HepG2 (cell line): ENCODE measurements at regions not wholly inside any gene's neighbourhood (a gene's known extent, or its start where the extent isn't known, plus 50 kb on each side); places are given as distances from the start of the nearest gene placed in this dataset.

Experiments used
- CEBPZ ChIP-seq: IDR thresholded peaks from 2 replicates; pipeline ENCODE4 v1.6.1; 2012; ENCODE audit warnings: low read length, improper control_type of control experiment
- EP300 ChIP-seq, 3 experiments: sonication (generic) in 1 of 3; formaldehyde crosslinking in 1 of 3; IDR thresholded peaks; 2 replicates each; pipeline versions ENCODE4 v1.5.1 to v1.6.1; 2011 to 2020; ENCODE audit warnings: low read depth in 2 of 3, low read length in 2 of 3, borderline replicate concordance in 1 of 3, improper control_type of control experiment in 1 of 3, mild to moderate bottlenecking in 1 of 3, missing genetic modification reagents in 1 of 3, moderate library complexity in 1 of 3
- EZH2 ChIP-seq: conservative IDR thresholded peaks from 2 replicates; pipeline ENCODE4 v1.6.1; 2012; ENCODE audit warnings: mild to moderate bottlenecking, low read depth, low read length, moderate library complexity
- ZNF292 ChIP-seq: sonication (generic); formaldehyde crosslinking; IDR thresholded peaks from 2 replicates; pipeline ENCODE4 v1.8.1; 2022; ENCODE audit warnings: mild to moderate bottlenecking, low read depth, missing genetic modification reagents, borderline replicate concordance
- ZSCAN25 ChIP-seq: sonication (generic); formaldehyde crosslinking; IDR thresholded peaks from 2 replicates; pipeline ENCODE4 v1.8.0; 2022; ENCODE audit warnings: mild to moderate bottlenecking, missing genetic modification reagents
- TF ChIP-seq, protein P1 (sequence below): sonication (generic); formaldehyde crosslinking; IDR thresholded peaks from 2 replicates; pipeline ENCODE4 v1.8.0; 2022; ENCODE audit warnings: low read depth, missing genetic modification reagents
- TF ChIP-seq, protein P2 (sequence below): sonication (generic); formaldehyde crosslinking; IDR thresholded peaks from 2 replicates; pipeline ENCODE4 v1.5.0; 2020; ENCODE audit warnings: mild to moderate bottlenecking, missing genetic modification reagents, moderate library complexity

GRCh38 chr21:23155281-23155680, 2157.1 kb downstream of the NCAM2 start:
- no peak for TF ChIP-seq CEBPZ
- TF ChIP-seq ZNF292 (CRISPR knock-in tag): no peak
- TF ChIP-seq ZSCAN25 (CRISPR knock-in tag): no peak
- TF ChIP-seq EP300 (IDR thresholded peaks at IDR 0.05; ENCODE audit: low read depth in 2 of 2, low read length in 2 of 2): no peak
- no peak for TF ChIP-seq EP300 (CRISPR knock-in tag; IDR thresholded peaks at IDR 0.05; ENCODE audit: borderline replicate concordance)
- TF ChIP-seq, protein P1, sequence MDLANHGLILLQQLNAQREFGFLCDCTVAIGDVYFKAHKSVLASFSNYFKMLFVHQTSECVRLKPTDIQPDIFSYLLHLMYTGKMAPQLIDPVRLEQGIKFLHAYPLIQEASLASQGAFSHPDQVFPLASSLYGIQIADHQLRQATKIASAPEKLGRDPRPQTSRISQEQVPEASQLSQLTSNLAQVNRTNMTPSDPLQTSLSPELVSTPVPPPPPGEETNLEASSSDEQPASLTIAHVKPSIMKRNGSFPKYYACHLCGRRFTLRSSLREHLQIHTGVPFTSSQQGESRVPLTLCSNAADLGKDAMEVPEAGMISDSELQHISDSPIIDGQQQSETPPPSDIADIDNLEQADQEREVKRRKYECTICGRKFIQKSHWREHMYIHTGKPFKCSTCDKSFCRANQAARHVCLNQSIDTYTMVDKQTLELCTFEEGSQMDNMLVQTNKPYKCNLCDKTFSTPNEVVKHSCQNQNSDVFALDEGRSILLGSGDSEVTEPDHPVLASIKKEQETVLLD: no peak
- TF ChIP-seq EZH2: no peak
- TF ChIP-seq, protein P2, sequence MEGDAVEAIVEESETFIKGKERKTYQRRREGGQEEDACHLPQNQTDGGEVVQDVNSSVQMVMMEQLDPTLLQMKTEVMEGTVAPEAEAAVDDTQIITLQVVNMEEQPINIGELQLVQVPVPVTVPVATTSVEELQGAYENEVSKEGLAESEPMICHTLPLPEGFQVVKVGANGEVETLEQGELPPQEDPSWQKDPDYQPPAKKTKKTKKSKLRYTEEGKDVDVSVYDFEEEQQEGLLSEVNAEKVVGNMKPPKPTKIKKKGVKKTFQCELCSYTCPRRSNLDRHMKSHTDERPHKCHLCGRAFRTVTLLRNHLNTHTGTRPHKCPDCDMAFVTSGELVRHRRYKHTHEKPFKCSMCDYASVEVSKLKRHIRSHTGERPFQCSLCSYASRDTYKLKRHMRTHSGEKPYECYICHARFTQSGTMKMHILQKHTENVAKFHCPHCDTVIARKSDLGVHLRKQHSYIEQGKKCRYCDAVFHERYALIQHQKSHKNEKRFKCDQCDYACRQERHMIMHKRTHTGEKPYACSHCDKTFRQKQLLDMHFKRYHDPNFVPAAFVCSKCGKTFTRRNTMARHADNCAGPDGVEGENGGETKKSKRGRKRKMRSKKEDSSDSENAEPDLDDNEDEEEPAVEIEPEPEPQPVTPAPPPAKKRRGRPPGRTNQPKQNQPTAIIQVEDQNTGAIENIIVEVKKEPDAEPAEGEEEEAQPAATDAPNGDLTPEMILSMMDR (CRISPR knock-in tag): no peak
